HCT116 (cell line): ENCODE measurements at regions not wholly inside any gene's neighbourhood (a gene's known extent, or its start where the extent isn't known, plus 50 kb on each side); places are given as distances from the start of the nearest gene placed in this dataset.

Experiments used
- ATAC-seq: fragments of 200-7000 bp; cut with Tn5 transposase; 2 replicates; pipeline ENCODE4 v1.9.1; 2020; ENCODE audit warnings: mild to moderate bottlenecking, moderate library complexity
- BruUV-seq: library from RNA; stranded (reverse); fragments of 400-500 nt; replicated peaks from 2 replicates; lab custom pipeline; 2021; lab: Mats Ljungman, UMichigan
- CTCF ChIA-PET: fragments of 300-600 bp; sonication (Branson Sonifier 250); formaldehyde crosslinking; loops from one replicate; lab custom pipeline; 2021; ENCODE audit warnings: antibody characterized with exemption; lab: Charles Lee
- POLR2A ChIA-PET: fragments of 300-600, 350-600 bp; sonication (Branson Sonifier 250); formaldehyde crosslinking; loops from one replicate; lab custom pipeline; 2021; ENCODE audit warnings: antibody characterized with exemption; lab: Charles Lee
- RAD21 ChIA-PET, 2 experiments: fragments of 300-600 bp; sonication (Branson Sonifier 250); formaldehyde crosslinking; loops; one replicate each; lab custom pipeline; 2023; ENCODE audit warnings: low total read pairs in 2 of 2; ENCODE audit not compliant: uncharacterized antibody in 2 of 2, unreplicated experiment in 2 of 2, low non-redundant PET in 1 of 2; lab: Charles Lee
- DNase-seq: peaks from one replicate; pipeline ENCODE4 v3.0.0-alpha.2; 2010; ENCODE audit warnings: low read depth, low spot score
- H2AFZ ChIP-seq: fragments of 200-600 bp; shearing (Covaris generic), sonication (generic); 2 replicates; pipeline ENCODE4 v1.6.1; 2017; ENCODE audit warnings: low read depth, mixed run types, mixed read lengths, antibody characterized with exemption, low read length; ENCODE audit not compliant: poor library complexity, severe bottlenecking
- H3K27ac ChIP-seq: 2 replicates; pipeline ENCODE4 v1.5.1; 2012; ENCODE audit warnings: low read depth, low read length
- H3K27me3 ChIP-seq: fragments of 200-600 bp; sonication (generic); 2 replicates; pipeline ENCODE4 v1.6.1; 2016; ENCODE audit warnings: mixed run types, low read length, mixed read lengths; ENCODE audit not compliant: insufficient read depth
- H3K36me3 ChIP-seq, 2 experiments: fragments of 200-500 bp in 1 of 2; fragments of 200-600 bp in 1 of 2; sonication (Bioruptor generic) in 1 of 2; sonication (generic) in 1 of 2; 2 replicates each; pipeline versions ENCODE4 v1.5.1 to v1.6.1; 2014 to 2016; ENCODE audit warnings: low read length in 2 of 2, inconsistent platforms in 1 of 2, mixed read lengths in 1 of 2, mixed run types in 1 of 2; ENCODE audit not compliant: insufficient read depth in 2 of 2, control insufficient read depth in 1 of 2
- H3K4me1 ChIP-seq, 2 experiments: fragments of 200-600 bp in 1 of 2; sonication (generic) in 1 of 2; 2 replicates each; pipeline versions ENCODE4 v1.5.1 to v1.6.1; 2012 to 2017; ENCODE audit warnings: low read length in 2 of 2, inconsistent platforms in 1 of 2, mild to moderate bottlenecking in 1 of 2, mixed read lengths in 1 of 2, mixed run types in 1 of 2, moderate library complexity in 1 of 2; ENCODE audit not compliant: insufficient read depth in 2 of 2, control insufficient read depth in 1 of 2
- H3K4me2 ChIP-seq: fragments of 200-600 bp; sonication (generic); 2 replicates; pipeline ENCODE4 v1.6.1; 2017; ENCODE audit warnings: mixed run types, low read length, mixed read lengths
- H3K4me3 ChIP-seq, 2 experiments: fragments of 200-600 bp in 1 of 2; sonication (generic) in 1 of 2; replicated peaks in 1 of 2; 2 replicates each; pipeline ENCODE4 v1.5.1; 2011 to 2016; ENCODE audit warnings: low read length in 2 of 2, control low read depth in 1 of 2, low read depth in 1 of 2, mild to moderate bottlenecking in 1 of 2, mixed read lengths in 1 of 2, mixed run types in 1 of 2
- H3K79me2 ChIP-seq: fragments of 200-600 bp; sonication (generic); 2 replicates; pipeline ENCODE4 v1.6.1; 2017; ENCODE audit warnings: mild to moderate bottlenecking, mixed run types, low read length, moderate library complexity, mixed read lengths; ENCODE audit not compliant: insufficient read depth
- H3K9ac ChIP-seq: fragments of 200-600 bp; sonication (generic); 2 replicates; pipeline ENCODE4 v1.6.1; 2016; ENCODE audit warnings: low read length, mixed read lengths
- H3K9me2 ChIP-seq: fragments of 200-600 bp; sonication (generic), shearing (Covaris generic); 2 replicates; pipeline ENCODE4 v1.6.1; 2017; ENCODE audit warnings: mixed run types, mild to moderate bottlenecking, moderate library complexity; ENCODE audit not compliant: insufficient read depth
- H3K9me3 ChIP-seq, 2 experiments: fragments of 200-500 bp in 1 of 2; fragments of 200-600 bp in 1 of 2; sonication (Bioruptor generic) in 1 of 2; sonication (generic) in 1 of 2; 2 replicates each; pipeline ENCODE4 v1.6.1; 2014 to 2017; ENCODE audit warnings: low read length in 2 of 2, mixed read lengths in 2 of 2, inconsistent platforms in 1 of 2, low read depth in 1 of 2, mild to moderate bottlenecking in 1 of 2, mixed run types in 1 of 2, moderate library complexity in 1 of 2; ENCODE audit not compliant: control insufficient read depth in 1 of 2, insufficient read depth in 1 of 2
- H4K20me1 ChIP-seq: fragments of 200-600 bp; sonication (generic), shearing (Covaris generic); 2 replicates; pipeline ENCODE4 v1.6.1; 2017; ENCODE audit warnings: mixed run types, mild to moderate bottlenecking, moderate library complexity; ENCODE audit not compliant: insufficient read depth
- CEBPB ChIP-seq: IDR thresholded peaks from 2 replicates; pipeline ENCODE4 v1.6.1; 2012; ENCODE audit warnings: low read depth
- EGR1 ChIP-seq: IDR thresholded peaks from 2 replicates; pipeline ENCODE4 v1.6.1; 2012; ENCODE audit warnings: low read depth
- ELF1 ChIP-seq: IDR thresholded peaks from 2 replicates; pipeline ENCODE4 v1.6.1; 2012; ENCODE audit warnings: low read depth, borderline replicate concordance
- EZH2 ChIP-seq: fragments of 200-600 bp; sonication (generic); IDR thresholded peaks from 2 replicates; pipeline ENCODE4 v1.6.1; 2017; ENCODE audit warnings: antibody characterized with exemption, mixed run types
- EZH2phosphoT487 ChIP-seq: fragments of 200-600 bp; IDR thresholded peaks from 2 replicates; pipeline ENCODE4 v1.6.1; 2018; ENCODE audit warnings: antibody characterized with exemption, borderline replicate concordance
- JUND ChIP-seq: IDR thresholded peaks from 2 replicates; pipeline ENCODE4 v1.6.1; 2012
- RAD21 ChIP-seq: IDR thresholded peaks from 2 replicates; pipeline ENCODE4 v1.6.1; 2012; ENCODE audit warnings: low read depth, mild to moderate bottlenecking
- SP1 ChIP-seq: IDR thresholded peaks from 2 replicates; pipeline ENCODE4 v1.6.1; 2012; ENCODE audit warnings: low read depth
- YY1 ChIP-seq: IDR thresholded peaks from 2 replicates; pipeline ENCODE4 v1.6.1; 2011; ENCODE audit warnings: low read length, low read depth, moderate library complexity, mild to moderate bottlenecking; ENCODE audit not compliant: insufficient replicate concordance; ENCODE audit errors: extremely low read depth
- intact Hi-C: fragments of 100-400 bp; cut with micrococcal nuclease; formaldehyde crosslinking; loops from 2 replicates; pipeline ENCODE4 v1.10.0; 2022
- TF ChIP-seq, protein P1 (sequence below): IDR thresholded peaks from 2 replicates; pipeline ENCODE4 v1.6.1; 2011; ENCODE audit warnings: mild to moderate bottlenecking, low read length, moderate library complexity; ENCODE audit not compliant: insufficient replicate concordance; ENCODE audit errors: extremely low read depth
- TF ChIP-seq, protein P2 (sequence below), 3 experiments: fragments of 200-600 bp in 1 of 3; sonication (generic) in 1 of 3; IDR thresholded peaks in 2 of 3; conservative IDR thresholded peaks in 1 of 3; 2 replicates each; pipeline ENCODE4 v1.5.1; 2012 to 2017; ENCODE audit warnings: low read depth in 2 of 3, low read length in 2 of 3, antibody characterized with exemption in 1 of 3, borderline replicate concordance in 1 of 3, control low read depth in 1 of 3, mild to moderate bottlenecking in 1 of 3, mixed read lengths in 1 of 3, mixed run types in 1 of 3, moderate library complexity in 1 of 3; ENCODE audit not compliant: insufficient read depth in 1 of 3

DNA sequence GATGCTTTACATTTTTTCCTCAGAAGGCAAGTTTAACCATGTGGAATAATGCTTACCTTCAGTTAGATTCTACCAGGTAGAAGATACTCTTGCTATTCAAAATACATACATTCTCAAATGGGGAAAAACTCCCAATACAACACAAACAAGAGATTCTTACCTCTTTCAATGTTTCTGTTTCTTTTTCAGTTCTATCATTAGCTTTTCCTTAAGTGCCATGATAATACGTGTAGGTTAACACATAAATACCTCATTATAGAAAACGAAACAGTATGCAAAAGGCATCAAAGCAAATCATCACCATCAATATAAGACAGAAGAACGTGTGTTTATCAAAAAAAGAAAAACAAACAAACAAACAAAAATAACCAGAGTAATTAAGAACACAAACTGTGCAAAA is 300.7 kb upstream of the ROBO1 start:
- DNase-seq (no peak), ATAC-seq (no peak)
- Histone ChIP-seq H3K79me2 (no peaks in the 10 kb centered on the region), H3K36me3 (no peaks in the 10 kb centered on the region), H3K9ac (no peak overlapping the region), H3K4me3 (no peak overlapping the region), H3K9me3 (peaks cover 0 to 4% of the 10 kb centered on the region in 2 experiments; a peak in 2 of 4 replicates), H3K27ac (no peak overlapping the region), H3K4me2 (no peak overlapping the region), H3K9me2 (no peaks in the 10 kb centered on the region), H3K27me3 (no peaks in the 10 kb centered on the region), H2AFZ (no peak overlapping the region), H3K4me1 (no peaks in the 10 kb centered on the region), H4K20me1 (no peaks in the 10 kb centered on the region)
- TF ChIP-seq EZH2phosphoT487 (no peak), CEBPB (no peak), JUND (no peak), SP1 (no peak), EZH2 (no peak), EGR1 (no peak), RAD21 (no peak), YY1 (no peak), ELF1 (no peak)
- TF ChIP-seq, protein P1, sequence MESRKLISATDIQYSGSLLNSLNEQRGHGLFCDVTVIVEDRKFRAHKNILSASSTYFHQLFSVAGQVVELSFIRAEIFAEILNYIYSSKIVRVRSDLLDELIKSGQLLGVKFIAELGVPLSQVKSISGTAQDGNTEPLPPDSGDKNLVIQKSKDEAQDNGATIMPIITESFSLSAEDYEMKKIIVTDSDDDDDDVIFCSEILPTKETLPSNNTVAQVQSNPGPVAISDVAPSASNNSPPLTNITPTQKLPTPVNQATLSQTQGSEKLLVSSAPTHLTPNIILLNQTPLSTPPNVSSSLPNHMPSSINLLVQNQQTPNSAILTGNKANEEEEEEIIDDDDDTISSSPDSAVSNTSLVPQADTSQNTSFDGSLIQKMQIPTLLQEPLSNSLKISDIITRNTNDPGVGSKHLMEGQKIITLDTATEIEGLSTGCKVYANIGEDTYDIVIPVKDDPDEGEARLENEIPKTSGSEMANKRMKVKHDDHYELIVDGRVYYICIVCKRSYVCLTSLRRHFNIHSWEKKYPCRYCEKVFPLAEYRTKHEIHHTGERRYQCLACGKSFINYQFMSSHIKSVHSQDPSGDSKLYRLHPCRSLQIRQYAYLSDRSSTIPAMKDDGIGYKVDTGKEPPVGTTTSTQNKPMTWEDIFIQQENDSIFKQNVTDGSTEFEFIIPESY, result no peak
- TF ChIP-seq, protein P2, sequence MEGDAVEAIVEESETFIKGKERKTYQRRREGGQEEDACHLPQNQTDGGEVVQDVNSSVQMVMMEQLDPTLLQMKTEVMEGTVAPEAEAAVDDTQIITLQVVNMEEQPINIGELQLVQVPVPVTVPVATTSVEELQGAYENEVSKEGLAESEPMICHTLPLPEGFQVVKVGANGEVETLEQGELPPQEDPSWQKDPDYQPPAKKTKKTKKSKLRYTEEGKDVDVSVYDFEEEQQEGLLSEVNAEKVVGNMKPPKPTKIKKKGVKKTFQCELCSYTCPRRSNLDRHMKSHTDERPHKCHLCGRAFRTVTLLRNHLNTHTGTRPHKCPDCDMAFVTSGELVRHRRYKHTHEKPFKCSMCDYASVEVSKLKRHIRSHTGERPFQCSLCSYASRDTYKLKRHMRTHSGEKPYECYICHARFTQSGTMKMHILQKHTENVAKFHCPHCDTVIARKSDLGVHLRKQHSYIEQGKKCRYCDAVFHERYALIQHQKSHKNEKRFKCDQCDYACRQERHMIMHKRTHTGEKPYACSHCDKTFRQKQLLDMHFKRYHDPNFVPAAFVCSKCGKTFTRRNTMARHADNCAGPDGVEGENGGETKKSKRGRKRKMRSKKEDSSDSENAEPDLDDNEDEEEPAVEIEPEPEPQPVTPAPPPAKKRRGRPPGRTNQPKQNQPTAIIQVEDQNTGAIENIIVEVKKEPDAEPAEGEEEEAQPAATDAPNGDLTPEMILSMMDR (IDR thresholded peaks at IDR 0.05 in 2 of 3, conservative IDR thresholded peaks at IDR 0.05 in 1 of 3; ENCODE audit: borderline replicate concordance in 1 of 3, insufficient read depth in 1 of 3, low read depth in 2 of 3, low read length in 2 of 3), result no peak
- CTCF ChIA-PET, result no interaction called here
- intact Hi-C loops, result no loop called here
- RAD21 ChIA-PET, result no interaction called here
- POLR2A ChIA-PET, result no interaction called here
- BruUV-seq, result no TSS peak
